ENCODE measurements at regions not wholly inside any gene's neighbourhood (a gene's known extent, or its start where the extent isn't known, plus 50 kb on each side); places are given as distances from the start of the nearest gene placed in this dataset.

- no peak for TF ChIP-seq CTCF (conservative IDR thresholded peaks at IDR 0.05)
- TF ChIP-seq ZFX (IDR thresholded peaks at IDR 0.05): no peak
These were observed 351.0 kb downstream of the PIK3C3 start for GRCh38 chr18:42305869-42306593.

Measured in C4-2B (cell line).